ENCODE measurements at regions not wholly inside any gene's neighbourhood (a gene's known extent, or its start where the extent isn't known, plus 50 kb on each side); places are given as distances from the start of the nearest gene placed in this dataset.

DNA sequence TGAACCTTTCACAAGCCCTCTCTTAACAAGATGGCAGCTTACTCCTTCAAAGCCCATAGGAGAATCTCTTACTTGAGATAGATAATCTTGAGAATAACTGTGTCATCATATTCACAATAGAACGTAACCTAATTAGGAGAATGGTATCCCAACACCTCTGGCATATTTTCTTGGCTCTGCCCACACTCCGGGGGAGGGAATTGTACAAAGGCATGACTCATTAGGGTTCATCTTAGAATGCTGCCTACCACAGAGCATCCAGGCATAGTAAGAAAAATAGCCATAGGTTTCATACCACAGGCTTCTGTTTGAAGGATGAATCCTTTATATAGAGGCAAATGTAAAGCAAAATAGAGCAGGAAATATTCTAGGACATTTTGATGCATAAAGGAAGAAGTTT lies 1100.6 kb upstream of the CITED2 start:
- Histone ChIP-seq H3K4me3 (no peak overlapping the region), H3K9me3 (peaks cover 0 to 4% (median 0%) of the 10 kb centered on the region in 3 donors), H3K36me3 (no peaks in the 10 kb centered on the region), H3K27me3 (no peaks in the 10 kb centered on the region), H3K4me1 (no peaks in the 10 kb centered on the region), H3K27ac (no peak overlapping the region)
- TF ChIP-seq, protein P1, sequence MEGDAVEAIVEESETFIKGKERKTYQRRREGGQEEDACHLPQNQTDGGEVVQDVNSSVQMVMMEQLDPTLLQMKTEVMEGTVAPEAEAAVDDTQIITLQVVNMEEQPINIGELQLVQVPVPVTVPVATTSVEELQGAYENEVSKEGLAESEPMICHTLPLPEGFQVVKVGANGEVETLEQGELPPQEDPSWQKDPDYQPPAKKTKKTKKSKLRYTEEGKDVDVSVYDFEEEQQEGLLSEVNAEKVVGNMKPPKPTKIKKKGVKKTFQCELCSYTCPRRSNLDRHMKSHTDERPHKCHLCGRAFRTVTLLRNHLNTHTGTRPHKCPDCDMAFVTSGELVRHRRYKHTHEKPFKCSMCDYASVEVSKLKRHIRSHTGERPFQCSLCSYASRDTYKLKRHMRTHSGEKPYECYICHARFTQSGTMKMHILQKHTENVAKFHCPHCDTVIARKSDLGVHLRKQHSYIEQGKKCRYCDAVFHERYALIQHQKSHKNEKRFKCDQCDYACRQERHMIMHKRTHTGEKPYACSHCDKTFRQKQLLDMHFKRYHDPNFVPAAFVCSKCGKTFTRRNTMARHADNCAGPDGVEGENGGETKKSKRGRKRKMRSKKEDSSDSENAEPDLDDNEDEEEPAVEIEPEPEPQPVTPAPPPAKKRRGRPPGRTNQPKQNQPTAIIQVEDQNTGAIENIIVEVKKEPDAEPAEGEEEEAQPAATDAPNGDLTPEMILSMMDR (IDR thresholded peaks at IDR 0.05): no peak
- TF ChIP-seq POLR2AphosphoS5 (IDR thresholded peaks at IDR 0.05) (no peak), EP300 (IDR thresholded peaks at IDR 0.05) (no peak), POLR2A (IDR thresholded peaks at IDR 0.05) (no peak)
- 75% methylated on average over 2 of the region's 2 CpGs; no CpG with 5 or more reads in 1 of the 2 donors for WGBS, 2 donors (ENCODE audit: low coverage in 1 of 2)
- no peak for ATAC-seq

DNA sequence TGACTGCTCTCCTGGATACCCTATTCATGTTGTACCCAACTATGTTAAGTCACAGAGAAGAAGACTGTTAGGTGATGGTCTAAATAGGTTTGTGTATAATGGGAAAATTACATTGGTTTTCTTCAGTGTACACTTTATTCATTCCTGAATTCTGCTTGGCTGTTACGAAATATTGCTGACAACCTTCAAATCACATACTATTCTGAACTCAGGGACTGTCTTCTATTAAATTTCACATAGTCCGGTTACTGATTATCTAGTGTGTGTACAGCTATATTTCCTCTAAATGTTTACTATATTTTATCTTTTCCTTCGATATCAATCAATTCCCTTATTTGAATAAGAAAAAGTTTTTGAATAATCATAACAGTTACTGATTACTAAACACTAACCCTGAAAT lies 1090.3 kb upstream of the CITED2 start:
- H3K27ac ChIP-seq: no peak overlapping the region
- H3K4me1 ChIP-seq: peaks cover 11 to 26% (median 13%) of the 10 kb centered on the region in 3 donors
- H3K4me3 ChIP-seq: no peak overlapping the region
- TF ChIP-seq POLR2A (IDR thresholded peaks at IDR 0.05): no peak
- TF ChIP-seq, protein P1 (IDR thresholded peaks at IDR 0.05): no peak
- ATAC-seq: no peak
- H3K36me3 ChIP-seq: no peaks in the 10 kb centered on the region
- WGBS, 2 donors (ENCODE audit: low coverage in 1 of 2): 82 to 93% methylated on average over 3 of the region's 3 CpGs
- no peaks in the 10 kb centered on the region for H3K27me3 ChIP-seq
- peaks cover 0 to 11% (median 0%) of the 10 kb centered on the region in 3 donors for H3K9me3 ChIP-seq

DNA sequence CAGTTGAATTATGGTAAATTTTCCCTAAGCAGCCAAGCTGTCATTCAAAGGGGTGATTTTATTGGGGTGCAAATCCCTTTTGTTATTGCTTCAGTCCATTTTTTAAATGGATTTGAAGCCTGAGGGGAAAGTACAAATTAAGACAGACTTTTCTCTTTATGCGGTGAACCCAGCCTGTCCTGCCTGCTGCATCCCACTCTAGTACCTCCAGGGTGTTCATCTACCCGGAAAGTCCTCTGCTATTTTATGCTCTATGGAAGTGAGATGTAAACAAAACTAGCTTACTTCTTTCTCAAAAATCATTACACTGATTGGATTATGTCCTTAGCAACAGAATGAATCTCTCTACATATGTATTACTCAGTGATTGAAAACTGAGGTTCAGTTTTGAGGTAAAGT lies 1088.9 kb upstream of the CITED2 start:
- 79 to 83% methylated on average over 1 to 2 of the region's 2 CpGs for WGBS, 2 donors (ENCODE audit: low coverage in 1 of 2)
- Histone ChIP-seq H3K27ac (peak overlapping the region in 3 of 4 donors; percentile 73 to 75 (median 73)), H3K36me3 (no peaks in the 10 kb centered on the region), H3K4me1 (peaks cover 11 to 26% (median 13%) of the 10 kb centered on the region in 3 donors), H3K4me3 (no peak overlapping the region), H3K27me3 (no peaks in the 10 kb centered on the region), H3K9me3 (peaks cover 0 to 11% (median 0%) of the 10 kb centered on the region in 3 donors)
- TF ChIP-seq EP300 (IDR thresholded peaks at IDR 0.05) (no peak), POLR2AphosphoS5 (IDR thresholded peaks at IDR 0.05) (no peak), POLR2A (IDR thresholded peaks at IDR 0.05) (no peak)
- TF ChIP-seq, protein P1 (IDR thresholded peaks at IDR 0.05): no peak
- no peak for ATAC-seq

DNA sequence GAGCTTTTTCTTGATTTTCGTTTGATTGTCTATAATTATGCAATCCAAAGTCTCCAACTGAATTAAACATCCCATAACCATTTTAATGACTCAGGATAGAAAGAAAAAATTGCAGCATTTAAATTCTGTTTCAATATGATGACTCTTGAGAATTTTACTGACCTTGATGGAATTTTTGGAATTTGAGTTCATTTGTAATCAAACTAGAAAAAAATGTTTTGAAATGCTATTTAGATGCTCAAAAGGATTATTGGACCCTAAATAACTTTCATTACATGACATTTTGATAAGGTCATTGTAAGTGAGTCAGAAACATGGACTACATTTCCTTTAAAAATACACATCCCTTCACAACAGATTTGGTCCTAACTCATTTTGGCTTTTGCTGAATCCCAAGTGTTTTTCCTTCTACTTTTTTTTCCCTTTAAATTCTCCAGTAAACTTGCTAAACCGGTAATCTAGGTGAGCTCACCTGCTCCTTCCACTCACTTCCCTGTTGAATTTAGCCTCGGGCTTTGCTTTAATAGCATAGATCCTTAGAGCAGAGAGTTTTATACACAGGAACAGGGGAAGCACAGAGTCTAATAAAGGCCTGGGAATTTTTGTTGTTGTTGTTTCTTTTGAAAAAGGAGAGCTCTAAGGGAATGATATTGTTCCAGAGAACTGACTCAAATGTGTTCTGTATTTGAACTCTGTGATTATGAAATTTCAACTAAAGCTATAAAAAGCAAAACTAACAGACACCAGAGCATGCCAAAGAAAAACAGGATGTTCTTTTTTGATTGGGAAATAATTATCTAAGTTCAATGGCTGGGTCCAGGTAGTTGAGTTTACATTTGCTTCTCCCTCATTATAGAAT lies 1088.2 kb upstream of the CITED2 start:
- H3K4me3 ChIP-seq: no peak overlapping the region
- WGBS, 2 donors (ENCODE audit: low coverage in 1 of 2): 42 to 49% methylated on average over 2 to 3 of the region's 3 CpGs

More for the DNA sequence above, 1088.2 kb upstream of the CITED2 start:
- H3K27ac ChIP-seq: peak overlapping the region; percentile 73 to 81 (median 74)
- no peaks in the 10 kb centered on the region for H3K36me3 ChIP-seq
- no peaks in the 10 kb centered on the region for H3K27me3 ChIP-seq
- ATAC-seq: peak; percentile 90
- peaks cover 0 to 11% (median 0%) of the 10 kb centered on the region in 3 donors for H3K9me3 ChIP-seq
- TF ChIP-seq EP300 (IDR thresholded peaks at IDR 0.05) (no peak), POLR2A (IDR thresholded peaks at IDR 0.05) (no peak), POLR2AphosphoS5 (IDR thresholded peaks at IDR 0.05) (peak; percentile 79)
- TF ChIP-seq, protein P1 (IDR thresholded peaks at IDR 0.05): no peak
- H3K4me1 ChIP-seq: peaks cover 11 to 26% (median 13%) of the 10 kb centered on the region in 3 donors
